HG03175 (cell line): ENCODE measurements at regions not wholly inside any gene's neighbourhood (a gene's known extent, or its start where the extent isn't known, plus 50 kb on each side); places are given as distances from the start of the nearest gene placed in this dataset.
"Not testable (repeated sequence)": the region's sequence is repeated elsewhere in the genome, so short reads cannot be mapped to it uniquely, and the experiment has no call there.

ENCODE experiments used
- ATAC-seq: cut with Tn5 transposase; IDR thresholded peaks from one replicate; pipeline ENCODE4 v1.9.1; 2021; ENCODE audit warnings: mild to moderate bottlenecking, moderate library complexity; ENCODE audit not compliant: unreplicated experiment

GRCh38 chr14:87443787-87444186, 549.2 kb downstream of the GALC start:
- ATAC-seq = no peak

GRCh38 chr14:87443039-87443438, 549.9 kb downstream of the GALC start:
- no peak for ATAC-seq

GRCh38 chr14:87437158-87437557, 555.8 kb downstream of the GALC start:
- ATAC-seq = no peak

GRCh38 chr14:87434680-87435079, 558.3 kb downstream of the GALC start:
- ATAC-seq = no peak

GRCh38 chr14:87434011-87434410, 559.0 kb downstream of the GALC start:
- no peak for ATAC-seq

- ATAC-seq = no peak
Observed at GRCh38 chr14:87432698-87433097, 560.3 kb downstream of the GALC start.

GRCh38 chr14:87430810-87431209, 562.2 kb downstream of the GALC start:
- no peak for ATAC-seq

- ATAC-seq = no peak
Observed at GRCh38 chr14:87430214-87430613, 562.8 kb downstream of the GALC start.

- no peak for ATAC-seq
Observed at GRCh38 chr14:87419925-87420324, 573.1 kb downstream of the GALC start.

- no peak for ATAC-seq
Observed at GRCh38 chr14:87411370-87411769, 581.6 kb downstream of the GALC start.

- no peak for ATAC-seq
Observed at GRCh38 chr14:87409393-87409792, 583.6 kb downstream of the GALC start.

- ATAC-seq = no peak
Observed at GRCh38 chr14:87407344-87407743, 585.6 kb downstream of the GALC start.

GRCh38 chr14:87405563-87405962, 587.4 kb downstream of the GALC start:
- no peak for ATAC-seq

GRCh38 chr14:87397499-87397898, 595.5 kb downstream of the GALC start:
- peak; percentile 64 for ATAC-seq

- no peak for ATAC-seq
Observed at GRCh38 chr14:87391066-87391465, 601.9 kb downstream of the GALC start.

GRCh38 chr14:87388946-87389345, 604.0 kb downstream of the GALC start:
- ATAC-seq = no peak

- ATAC-seq = no peak
Observed at GRCh38 chr14:87387806-87388205, 605.2 kb downstream of the GALC start.

- ATAC-seq = no peak
Observed at GRCh38 chr14:87386524-87386923, 606.5 kb downstream of the GALC start.

- no peak for ATAC-seq
Observed at GRCh38 chr14:87380054-87380453, 612.9 kb downstream of the GALC start.

GRCh38 chr14:87368751-87369150, 624.2 kb downstream of the GALC start:
- no peak for ATAC-seq

GRCh38 chr14:87360246-87360645, 632.7 kb downstream of the GALC start:
- not testable (repeated sequence) for ATAC-seq

GRCh38 chr14:87351007-87351406, 642.0 kb downstream of the GALC start:
- no peak for ATAC-seq

GRCh38 chr14:87349921-87350320, 643.1 kb downstream of the GALC start:
- ATAC-seq = no peak

GRCh38 chr14:87343652-87344051, 649.3 kb downstream of the GALC start:
- no peak for ATAC-seq
